Sigmoid colon (tissue), 6 donors: ENCODE measurements at regions not wholly inside any gene's neighbourhood (a gene's known extent, or its start where the extent isn't known, plus 50 kb on each side); places are given as distances from the start of the nearest gene placed in this dataset.

Experiments
- DNase-seq: peaks from one replicate; pipeline ENCODE4 v3.0.0-alpha.2; 2019
- H3K27ac ChIP-seq, 4 donors: fragments of 200-600 bp; sonication (generic); one replicate each; pipeline ENCODE4 v1.5.1; 2016 to 2019; ENCODE audit warnings: mild to moderate bottlenecking in 1 of 4
- H3K27me3 ChIP-seq, 3 donors: fragments of 200-600 bp; sonication (generic); one replicate each; pipeline ENCODE4 v1.5.1; 2019; ENCODE audit warnings: mild to moderate bottlenecking in 1 of 3
- H3K36me3 ChIP-seq, 4 donors: fragments of 200-600 bp; sonication (generic); one replicate each; pipeline ENCODE4 v1.5.1; 2016 to 2019
- H3K4me1 ChIP-seq, 4 donors: fragments of 200-600 bp; sonication (generic); one replicate each; pipeline ENCODE4 v1.5.1; 2017 to 2019
- H3K4me3 ChIP-seq, 4 donors: fragments of 200-600 bp; sonication (generic); one replicate each; pipeline ENCODE4 v1.5.1; 2017 to 2019; ENCODE audit warnings: mild to moderate bottlenecking in 2 of 4, moderate library complexity in 1 of 4
- H3K9me3 ChIP-seq, 4 donors: fragments of 200-600 bp in 3 of 4; sonication (generic) in 3 of 4; one replicate each; pipeline versions ENCODE4 v1.5.1 to v1.6.1; 2013 to 2019
- EP300 ChIP-seq, 4 donors: sonication (generic); formaldehyde crosslinking; IDR thresholded peaks; one replicate each; pipeline ENCODE4 v1.6.1; 2017; ENCODE audit warnings: antibody characterized with exemption in 4 of 4
- POLR2A ChIP-seq, 2 donors: fragments of 450-650 bp; IDR thresholded peaks; one replicate each; pipeline ENCODE4 v1.6.1; 2016; ENCODE audit warnings: antibody characterized with exemption in 2 of 2, mild to moderate bottlenecking in 2 of 2, moderate library complexity in 2 of 2
- POLR2AphosphoS5 ChIP-seq, 4 donors: sonication (generic); formaldehyde crosslinking; IDR thresholded peaks; one replicate each; pipeline ENCODE4 v1.6.1; 2017; ENCODE audit warnings: antibody characterized with exemption in 4 of 4
- WGBS, 2 donors: extraction: QIAGEN DNeasy Blood & Tissue Kit; methylation state at CpG; one replicate each; pipeline ENCODE4 v1.1.7; 2013; 5-methylcytosine and 5-hydroxymethylcytosine counted together
- intact Hi-C: fragments of 100-400 bp; cut with DNase I; formaldehyde crosslinking; loops from one replicate; pipeline ENCODE4 v1.15.1; 2023
- TF ChIP-seq, protein P1 (sequence below), 4 experiments: fragments of 450-650 bp in 3 of 4; fragments of 200-600 bp in 1 of 4; IDR thresholded peaks; one replicate each; pipeline ENCODE4 v1.5.1; 2016 to 2019; ENCODE audit warnings: antibody characterized with exemption in 4 of 4, mild to moderate bottlenecking in 3 of 4, moderate library complexity in 2 of 4
- donor health status: healthy with polysubstance abuse.
- donor health status: healthy.

DNA sequence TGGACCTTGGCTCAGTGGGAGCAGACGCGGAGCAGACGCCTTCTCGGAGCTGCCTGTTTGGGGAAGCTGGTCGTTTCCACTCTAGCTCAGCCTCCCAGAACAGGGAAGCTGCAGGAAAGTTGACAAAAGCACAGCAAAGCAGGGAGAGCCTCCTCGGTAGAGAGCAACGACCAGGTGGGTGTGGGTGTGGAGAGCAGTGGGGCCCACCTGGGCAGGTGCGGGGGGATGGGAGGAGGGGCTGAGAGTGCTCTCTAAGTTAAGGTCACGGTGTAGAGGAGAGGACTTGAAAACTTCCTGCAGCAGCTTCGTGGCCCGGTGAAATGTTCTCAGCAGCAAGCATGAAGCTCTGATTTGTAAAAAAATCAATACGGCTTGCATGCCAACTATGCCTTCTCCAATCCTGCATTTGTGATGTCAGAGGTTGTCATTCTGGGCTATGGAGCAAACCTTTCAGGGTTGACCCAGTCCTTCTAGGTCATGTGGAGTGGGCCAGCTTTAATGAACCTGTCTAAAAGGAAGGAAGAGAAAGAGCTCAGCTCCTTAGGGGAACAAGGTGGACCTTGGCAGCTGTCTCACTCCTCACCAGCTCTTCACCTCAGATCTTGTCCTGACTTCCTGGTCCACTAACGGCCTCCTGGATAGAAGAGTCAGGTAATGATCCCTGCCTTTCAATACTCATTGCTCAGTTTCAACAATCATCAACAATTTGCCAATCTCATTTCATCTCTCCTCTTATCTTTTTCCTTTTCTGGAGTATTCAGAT lies 85.8 kb upstream of the UBL3 start:
- Histone ChIP-seq H3K4me3 (no peak overlapping the region), H3K27me3 (no peaks in the 10 kb centered on the region), H3K9me3 (no peaks in the 10 kb centered on the region), H3K36me3 (no peaks in the 10 kb centered on the region), H3K4me1 (no peaks in the 10 kb centered on the region), H3K27ac (no peak overlapping the region)
- WGBS, 2 donors = 32 to 64% methylated on average over 13 of the region's 13 CpGs
- TF ChIP-seq POLR2AphosphoS5 (IDR thresholded peaks at IDR 0.05) (no peak), POLR2A (IDR thresholded peaks at IDR 0.05) (no peak), EP300 (IDR thresholded peaks at IDR 0.05) (no peak)
- TF ChIP-seq, protein P1, sequence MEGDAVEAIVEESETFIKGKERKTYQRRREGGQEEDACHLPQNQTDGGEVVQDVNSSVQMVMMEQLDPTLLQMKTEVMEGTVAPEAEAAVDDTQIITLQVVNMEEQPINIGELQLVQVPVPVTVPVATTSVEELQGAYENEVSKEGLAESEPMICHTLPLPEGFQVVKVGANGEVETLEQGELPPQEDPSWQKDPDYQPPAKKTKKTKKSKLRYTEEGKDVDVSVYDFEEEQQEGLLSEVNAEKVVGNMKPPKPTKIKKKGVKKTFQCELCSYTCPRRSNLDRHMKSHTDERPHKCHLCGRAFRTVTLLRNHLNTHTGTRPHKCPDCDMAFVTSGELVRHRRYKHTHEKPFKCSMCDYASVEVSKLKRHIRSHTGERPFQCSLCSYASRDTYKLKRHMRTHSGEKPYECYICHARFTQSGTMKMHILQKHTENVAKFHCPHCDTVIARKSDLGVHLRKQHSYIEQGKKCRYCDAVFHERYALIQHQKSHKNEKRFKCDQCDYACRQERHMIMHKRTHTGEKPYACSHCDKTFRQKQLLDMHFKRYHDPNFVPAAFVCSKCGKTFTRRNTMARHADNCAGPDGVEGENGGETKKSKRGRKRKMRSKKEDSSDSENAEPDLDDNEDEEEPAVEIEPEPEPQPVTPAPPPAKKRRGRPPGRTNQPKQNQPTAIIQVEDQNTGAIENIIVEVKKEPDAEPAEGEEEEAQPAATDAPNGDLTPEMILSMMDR (IDR thresholded peaks at IDR 0.05) = no peak
- DNase-seq = no peak
- intact Hi-C loops = loop anchor here (5.0 kb wide), 1 partner anchor 176 kb away; no protein-coding TSS in a partner anchor

- H3K27me3 ChIP-seq = no peaks in the 10 kb centered on the region
- H3K4me3 ChIP-seq = no peak overlapping the region
- no peak for DNase-seq
- no peaks in the 10 kb centered on the region for H3K4me1 ChIP-seq
- H3K36me3 ChIP-seq = no peaks in the 10 kb centered on the region
- WGBS, 2 donors = 46 to 86% methylated on average over 6 of the region's 6 CpGs
- intact Hi-C loops = loop anchor here (5.0 kb wide), 1 partner anchor 177 kb away; no protein-coding TSS in a partner anchor
- no peak overlapping the region for H3K27ac ChIP-seq
- no peaks in the 10 kb centered on the region for H3K9me3 ChIP-seq
- no peak for TF ChIP-seq POLR2AphosphoS5 (IDR thresholded peaks at IDR 0.05)
- no peak for TF ChIP-seq EP300 (IDR thresholded peaks at IDR 0.05)
- TF ChIP-seq, protein P1 (IDR thresholded peaks at IDR 0.05) = no peak
- no peak for TF ChIP-seq POLR2A (IDR thresholded peaks at IDR 0.05)
Observed at GRCh38 chr13:29935309-29935981, 85.0 kb upstream of the UBL3 start.

DNA sequence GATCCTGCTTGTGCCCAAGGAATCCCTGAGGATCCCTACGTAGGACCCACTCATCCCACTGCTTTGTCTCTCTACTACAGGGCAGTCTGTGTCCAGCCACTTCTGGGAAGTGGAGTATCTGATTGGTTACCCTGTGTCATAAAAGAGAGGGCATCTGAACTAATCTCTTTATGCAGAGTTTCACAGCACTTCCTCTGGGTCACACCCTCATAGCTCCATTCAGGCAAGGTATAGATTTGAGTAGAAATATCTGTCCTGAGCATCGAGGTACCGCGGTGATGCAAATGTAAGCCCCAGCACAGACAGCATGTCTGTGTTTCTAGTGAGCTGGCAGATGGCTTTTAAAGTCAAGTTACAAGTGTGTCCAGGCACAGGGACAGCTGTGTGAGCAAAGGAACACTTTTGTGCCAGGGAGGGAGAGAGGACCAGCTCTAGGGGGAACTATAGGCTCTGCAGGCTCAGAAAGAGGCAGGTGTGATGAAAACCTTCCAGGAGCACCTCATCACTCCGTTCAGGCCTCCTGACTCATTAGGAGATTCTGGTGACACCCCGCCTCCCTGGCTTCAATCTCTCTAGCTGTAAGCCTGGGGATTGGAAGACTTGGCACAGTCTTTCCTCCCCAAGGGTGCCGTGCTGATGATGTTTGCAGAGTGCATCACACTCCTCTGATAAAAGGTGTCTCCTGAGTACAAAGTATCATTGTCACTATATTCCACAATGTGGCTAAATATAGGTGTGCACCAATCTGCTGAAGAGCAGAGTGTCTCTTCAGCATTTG lies 84.3 kb upstream of the UBL3 start:
- H3K36me3 ChIP-seq = no peaks in the 10 kb centered on the region
- TF ChIP-seq POLR2A (IDR thresholded peaks at IDR 0.05) = no peak
- TF ChIP-seq, protein P1 (IDR thresholded peaks at IDR 0.05) = no peak
- no peak for TF ChIP-seq EP300 (IDR thresholded peaks at IDR 0.05)
- TF ChIP-seq POLR2AphosphoS5 (IDR thresholded peaks at IDR 0.05) = no peak
- H3K4me1 ChIP-seq = no peaks in the 10 kb centered on the region
- H3K27me3 ChIP-seq = no peaks in the 10 kb centered on the region
- intact Hi-C loops = loop anchor here (5.0 kb wide), 1 partner anchor 178 kb away; no protein-coding TSS in a partner anchor
- no peaks in the 10 kb centered on the region for H3K9me3 ChIP-seq
- DNase-seq = no peak
- no peak overlapping the region for H3K4me3 ChIP-seq
- no peak overlapping the region for H3K27ac ChIP-seq
- 61 to 77% methylated on average over 7 of the region's 7 CpGs for WGBS, 2 donors

DNA sequence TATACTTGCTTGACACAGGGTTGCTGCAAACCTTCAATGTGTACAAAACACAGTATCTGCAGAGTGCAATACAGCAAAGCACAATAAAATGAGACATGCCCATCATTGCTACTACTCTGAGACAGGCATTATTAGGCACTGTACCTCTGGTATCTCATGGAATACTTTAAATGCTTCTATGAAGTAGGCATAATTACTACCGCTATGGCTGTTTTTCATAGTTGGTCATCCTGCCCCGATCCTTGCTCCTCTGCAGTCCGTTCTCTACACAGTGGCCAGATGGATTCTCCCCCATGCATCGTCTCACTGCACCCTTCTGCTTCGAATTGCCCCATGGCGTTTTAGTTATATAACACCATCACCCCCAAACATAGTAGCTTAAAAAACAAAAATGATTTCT lies 83.0 kb upstream of the UBL3 start:
- Histone ChIP-seq H3K9me3 (no peaks in the 10 kb centered on the region), H3K27ac (no peak overlapping the region), H3K4me3 (no peak overlapping the region), H3K27me3 (no peaks in the 10 kb centered on the region), H3K4me1 (no peaks in the 10 kb centered on the region), H3K36me3 (no peaks in the 10 kb centered on the region)
- no peak for DNase-seq
- TF ChIP-seq EP300 (IDR thresholded peaks at IDR 0.05) (no peak), POLR2AphosphoS5 (IDR thresholded peaks at IDR 0.05) (no peak)
- 97 to 98% methylated on average over 6 of the region's 6 CpGs for WGBS, 2 donors
- intact Hi-C loops = no loop called here

DNA sequence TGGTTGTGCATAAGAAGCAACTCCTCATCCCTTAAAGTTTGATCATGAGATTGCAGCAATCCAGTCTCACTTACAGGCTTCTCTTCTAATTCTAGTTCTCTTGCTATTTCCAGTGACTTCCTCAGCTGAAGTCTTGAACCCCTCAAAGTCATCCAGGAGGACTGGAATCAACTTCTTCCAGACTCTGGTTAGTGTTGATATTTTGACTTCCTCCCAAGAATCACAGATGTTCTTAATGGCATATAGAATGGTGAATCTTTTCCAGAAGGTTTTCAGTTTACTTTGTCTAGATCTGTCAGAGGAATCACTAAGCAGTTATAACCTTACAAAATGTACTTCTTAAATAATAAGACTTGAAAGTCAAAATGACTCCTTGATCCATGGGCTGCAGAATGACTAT lies 81.3 kb upstream of the UBL3 start:
- no peak for DNase-seq
- Histone ChIP-seq H3K4me1 (no peaks in the 10 kb centered on the region), H3K36me3 (no peaks in the 10 kb centered on the region), H3K27ac (no peak overlapping the region), H3K27me3 (no peaks in the 10 kb centered on the region), H3K9me3 (no peaks in the 10 kb centered on the region), H3K4me3 (no peak overlapping the region)
- TF ChIP-seq POLR2AphosphoS5 (IDR thresholded peaks at IDR 0.05) (no peak), POLR2A (IDR thresholded peaks at IDR 0.05) (no peak), EP300 (IDR thresholded peaks at IDR 0.05) (no peak)
- TF ChIP-seq, protein P1 (IDR thresholded peaks at IDR 0.05) = no peak
- intact Hi-C loops = no loop called here
